ENCODE measurements at regions not wholly inside any gene's neighbourhood (a gene's known extent, or its start where the extent isn't known, plus 50 kb on each side); places are given as distances from the start of the nearest gene placed in this dataset.

GRCh38 chr11:13207270-13207664, 70.3 kb upstream of the BMAL1 start:
- H3K27ac ChIP-seq (replicated peaks in 1 of 4): peak overlapping the region in 2 of 4 donors; percentile 66 to 67
- peaks cover 7 to 11% (median 8%) of the 10 kb centered on the region in 4 donors for H3K4me1 ChIP-seq
- intact Hi-C loops (cut with DNase I): loop anchor here (5.0 kb wide), 1 partner anchor 260 kb away; no protein-coding TSS in a partner anchor

GRCh38 chr11:13207665-13208594, 69.7 kb upstream of the BMAL1 start:
- Histone ChIP-seq H3K27me3 (no peaks in the 10 kb centered on the region), H3K4me1 (peaks cover 7 to 11% (median 8%) of the 10 kb centered on the region in 4 donors), H3K9me3 (no peaks in the 10 kb centered on the region), H3K27ac (replicated peaks in 1 of 4) (peak overlapping the region; percentile 29 to 67 (median 64)), H3K36me3 (no peaks in the 10 kb centered on the region), H3K4me3 (peak overlapping the region; percentile 31 to 46 (median 40))
- intact Hi-C loops (cut with DNase I): loop anchor here (5.0 kb wide), 1 partner anchor 259 kb away; no protein-coding TSS in a partner anchor
- TF ChIP-seq POLR2A (IDR thresholded peaks at IDR 0.05; ENCODE audit: low read depth) (no peak), POLR2AphosphoS5 (IDR thresholded peaks at IDR 0.05) (no peak), EP300 (IDR thresholded peaks at IDR 0.05) (no peak)
- TF ChIP-seq, protein P1, sequence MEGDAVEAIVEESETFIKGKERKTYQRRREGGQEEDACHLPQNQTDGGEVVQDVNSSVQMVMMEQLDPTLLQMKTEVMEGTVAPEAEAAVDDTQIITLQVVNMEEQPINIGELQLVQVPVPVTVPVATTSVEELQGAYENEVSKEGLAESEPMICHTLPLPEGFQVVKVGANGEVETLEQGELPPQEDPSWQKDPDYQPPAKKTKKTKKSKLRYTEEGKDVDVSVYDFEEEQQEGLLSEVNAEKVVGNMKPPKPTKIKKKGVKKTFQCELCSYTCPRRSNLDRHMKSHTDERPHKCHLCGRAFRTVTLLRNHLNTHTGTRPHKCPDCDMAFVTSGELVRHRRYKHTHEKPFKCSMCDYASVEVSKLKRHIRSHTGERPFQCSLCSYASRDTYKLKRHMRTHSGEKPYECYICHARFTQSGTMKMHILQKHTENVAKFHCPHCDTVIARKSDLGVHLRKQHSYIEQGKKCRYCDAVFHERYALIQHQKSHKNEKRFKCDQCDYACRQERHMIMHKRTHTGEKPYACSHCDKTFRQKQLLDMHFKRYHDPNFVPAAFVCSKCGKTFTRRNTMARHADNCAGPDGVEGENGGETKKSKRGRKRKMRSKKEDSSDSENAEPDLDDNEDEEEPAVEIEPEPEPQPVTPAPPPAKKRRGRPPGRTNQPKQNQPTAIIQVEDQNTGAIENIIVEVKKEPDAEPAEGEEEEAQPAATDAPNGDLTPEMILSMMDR (IDR thresholded peaks at IDR 0.05): no peak
- DNase-seq (ENCODE audit: extremely low spot score): no peak
- WGBS: 43% methylated on average over 16 of the region's 16 CpGs

More at GRCh38 chr11:13207270-13207664, 70.3 kb upstream of the BMAL1 start:
- H3K36me3 ChIP-seq: no peaks in the 10 kb centered on the region
- WGBS: 73% methylated on average over 3 of the region's 3 CpGs
- peak overlapping the region in 3 of 4 donors; percentile 31 to 46 (median 44) for H3K4me3 ChIP-seq
- no peak for DNase-seq (ENCODE audit: extremely low spot score)
- H3K9me3 ChIP-seq: no peaks in the 10 kb centered on the region
- TF ChIP-seq POLR2AphosphoS5 (IDR thresholded peaks at IDR 0.05) (no peak), POLR2A (IDR thresholded peaks at IDR 0.05; ENCODE audit: low read depth) (no peak), EP300 (IDR thresholded peaks at IDR 0.05) (no peak)
- TF ChIP-seq, protein P1 (IDR thresholded peaks at IDR 0.05): no peak
- no peaks in the 10 kb centered on the region for H3K27me3 ChIP-seq

GRCh38 chr11:13208921-13209320, 68.7 kb upstream of the BMAL1 start:
- Histone ChIP-seq H3K36me3 (no peaks in the 10 kb centered on the region), H3K27me3 (no peaks in the 10 kb centered on the region), H3K4me3 (no peak overlapping the region), H3K27ac (replicated peaks in 1 of 4) (peak overlapping the region in 2 of 4 donors; percentile 66 to 67), H3K9me3 (no peaks in the 10 kb centered on the region), H3K4me1 (peaks cover 7 to 11% (median 8%) of the 10 kb centered on the region in 4 donors)
- no peak for TF ChIP-seq EP300 (IDR thresholded peaks at IDR 0.05)
- TF ChIP-seq POLR2A (IDR thresholded peaks at IDR 0.05; ENCODE audit: low read depth): no peak
- TF ChIP-seq POLR2AphosphoS5 (IDR thresholded peaks at IDR 0.05): no peak
- TF ChIP-seq, protein P1 (IDR thresholded peaks at IDR 0.05): no peak
- no peak for DNase-seq (ENCODE audit: extremely low spot score)
- intact Hi-C loops (cut with DNase I): loop anchor here (5.0 kb wide), 1 partner anchor 258 kb away; no protein-coding TSS in a partner anchor
- 86% methylated on average over 3 of the region's 3 CpGs for WGBS

GRCh38 chr11:13209379-13209778, 68.2 kb upstream of the BMAL1 start:
- Histone ChIP-seq H3K9me3 (no peaks in the 10 kb centered on the region), H3K36me3 (no peaks in the 10 kb centered on the region), H3K27ac (replicated peaks in 1 of 4) (no peak overlapping the region), H3K27me3 (no peaks in the 10 kb centered on the region), H3K4me3 (no peak overlapping the region), H3K4me1 (peaks cover 7 to 15% (median 8%) of the 10 kb centered on the region in 4 donors)
- WGBS: 85% methylated on average over 3 of the region's 3 CpGs
- TF ChIP-seq, protein P1 (IDR thresholded peaks at IDR 0.05): no peak
- TF ChIP-seq POLR2A (IDR thresholded peaks at IDR 0.05; ENCODE audit: low read depth) (no peak), POLR2AphosphoS5 (IDR thresholded peaks at IDR 0.05) (no peak), EP300 (IDR thresholded peaks at IDR 0.05) (no peak)
- no peak for DNase-seq (ENCODE audit: extremely low spot score)
- intact Hi-C loops (cut with DNase I): loop anchor here (5.0 kb wide), 1 partner anchor 258 kb away; no protein-coding TSS in a partner anchor
